Umbilical cord (tissue), 1 donor: ENCODE measurements at regions not wholly inside any gene's neighbourhood (a gene's known extent, or its start where the extent isn't known, plus 50 kb on each side); places are given as distances from the start of the nearest gene placed in this dataset.
A peak's percentile ranks its signal among the peaks of the same experiment; 100 is the strongest.

Source experiments
- DNase-seq: peaks from one replicate; pipeline ENCODE4 v3.0.0-alpha.2; 2015; ENCODE audit warnings: low spot score

- no peak for DNase-seq
These were observed 59.4 kb upstream of the ASIC2 start for GRCh38 chr17:33352526-33352925.

- no peak for DNase-seq
These were observed 63.2 kb upstream of the ASIC2 start for GRCh38 chr17:33356266-33356665.

- no peak for DNase-seq
These were observed 70.4 kb upstream of the ASIC2 start for GRCh38 chr17:33363475-33363874.

GRCh38 chr17:33366960-33367359, 73.9 kb upstream of the ASIC2 start:
- no peak for DNase-seq

GRCh38 chr17:33369149-33369548, 76.1 kb upstream of the ASIC2 start:
- DNase-seq: no peak

GRCh38 chr17:33369876-33370275, 76.8 kb upstream of the ASIC2 start:
- no peak for DNase-seq

- no peak for DNase-seq
These were observed 77.3 kb upstream of the ASIC2 start for GRCh38 chr17:33370401-33370800.

- no peak for DNase-seq
These were observed 78.3 kb upstream of the ASIC2 start for GRCh38 chr17:33371377-33371776.

- DNase-seq: no peak
These were observed 80.2 kb upstream of the ASIC2 start for GRCh38 chr17:33373273-33373672.

GRCh38 chr17:33375103-33375502, 82.0 kb upstream of the ASIC2 start:
- no peak for DNase-seq

GRCh38 chr17:33375783-33376182, 82.7 kb upstream of the ASIC2 start:
- DNase-seq: no peak

GRCh38 chr17:33377837-33378595, 84.9 kb upstream of the ASIC2 start:
- no peak for DNase-seq

- DNase-seq: peak; percentile 74
These were observed 88.1 kb upstream of the ASIC2 start for GRCh38 chr17:33381201-33381600.

- DNase-seq: no peak
These were observed 90.5 kb upstream of the ASIC2 start for GRCh38 chr17:33383488-33384023.

GRCh38 chr17:33385133-33385532, 92.0 kb upstream of the ASIC2 start:
- peak; percentile 18 for DNase-seq

GRCh38 chr17:33385713-33386112, 92.6 kb upstream of the ASIC2 start:
- no peak for DNase-seq

- no peak for DNase-seq
These were observed 94.3 kb upstream of the ASIC2 start for GRCh38 chr17:33387406-33387805.

- DNase-seq: peak; percentile 77
These were observed 96.5 kb upstream of the ASIC2 start for GRCh38 chr17:33389504-33390135.

- DNase-seq: peak; percentile 64
These were observed 97.5 kb upstream of the ASIC2 start for GRCh38 chr17:33390479-33391176.

GRCh38 chr17:33396818-33397217, 103.7 kb upstream of the ASIC2 start:
- DNase-seq: no peak

- DNase-seq: no peak
These were observed 105.3 kb upstream of the ASIC2 start for GRCh38 chr17:33398386-33398785.

GRCh38 chr17:33401249-33401648, 108.2 kb upstream of the ASIC2 start:
- no peak for DNase-seq

GRCh38 chr17:33403194-33403593, 110.1 kb upstream of the ASIC2 start:
- DNase-seq: no peak
